Ascending aorta (tissue), 2 donors: ENCODE measurements at regions not wholly inside any gene's neighbourhood (a gene's known extent, or its start where the extent isn't known, plus 50 kb on each side); places are given as distances from the start of the nearest gene placed in this dataset.

ENCODE experiments used
- DNase-seq, 2 donors: peaks; one replicate each; pipeline ENCODE4 v3.0.0-alpha.2; 2019; ENCODE audit warnings: low spot score in 2 of 2
- H3K27ac ChIP-seq, 2 donors: fragments of 200-600 bp; sonication (generic); one replicate each; pipeline ENCODE4 v1.5.1; 2016 to 2017; ENCODE audit warnings: mild to moderate bottlenecking in 1 of 2
- H3K27me3 ChIP-seq: fragments of 200-600 bp; sonication (generic); one replicate; pipeline ENCODE4 v1.5.1; 2017
- H3K36me3 ChIP-seq, 2 donors: fragments of 200-600 bp; sonication (generic); one replicate each; pipeline ENCODE4 v1.5.1; 2016
- H3K4me1 ChIP-seq, 2 donors: fragments of 200-600 bp; sonication (generic); one replicate each; pipeline ENCODE4 v1.5.1; 2016 to 2017; ENCODE audit warnings: mild to moderate bottlenecking in 1 of 2
- H3K4me3 ChIP-seq, 2 donors: fragments of 200-600 bp; sonication (generic); one replicate each; pipeline ENCODE4 v1.5.1; 2016 to 2017; ENCODE audit warnings: mild to moderate bottlenecking in 1 of 2
- H3K9me3 ChIP-seq, 2 donors: fragments of 200-600 bp; sonication (generic); one replicate each; pipeline ENCODE4 v1.5.1; 2016
- CTCF ChIP-seq, 3 experiments: fragments of 200-600 bp in 2 of 3; fragments of 450-650 bp in 1 of 3; sonication (generic) in 2 of 3; IDR thresholded peaks; one replicate each; pipeline ENCODE4 v1.5.1; 2016 to 2019; ENCODE audit warnings: antibody characterized with exemption in 3 of 3, mild to moderate bottlenecking in 1 of 3, moderate library complexity in 1 of 3
- intact Hi-C: fragments of 100-400 bp; cut with DNase I; formaldehyde crosslinking; loops from one replicate; pipeline ENCODE4 v1.15.1; 2023

- intact Hi-C loops: no loop called here
- no peaks in the 10 kb centered on the region for H3K9me3 ChIP-seq
These were observed 151.6 kb downstream of the C1orf94 start for GRCh38 chr1:34328281-34328799.

GRCh38 chr1:34330061-34330460, 153.4 kb downstream of the C1orf94 start:
- H3K27me3 ChIP-seq: no peaks in the 10 kb centered on the region
- no peaks in the 10 kb centered on the region for H3K4me1 ChIP-seq
- intact Hi-C loops: no loop called here
- H3K27ac ChIP-seq: no peak overlapping the region
- H3K4me3 ChIP-seq: no peak overlapping the region
- no peaks in the 10 kb centered on the region for H3K36me3 ChIP-seq
- H3K9me3 ChIP-seq: no peaks in the 10 kb centered on the region
- no peak for DNase-seq
- no peak for TF ChIP-seq CTCF (IDR thresholded peaks at IDR 0.05)

More at GRCh38 chr1:34328281-34328799, 151.6 kb downstream of the C1orf94 start:
- TF ChIP-seq CTCF (IDR thresholded peaks at IDR 0.05): no peak
- no peak for DNase-seq
- Histone ChIP-seq H3K4me1 (no peaks in the 10 kb centered on the region), H3K27me3 (no peaks in the 10 kb centered on the region), H3K4me3 (no peak overlapping the region), H3K36me3 (no peaks in the 10 kb centered on the region), H3K27ac (no peak overlapping the region)

GRCh38 chr1:34331020-34331926, 154.6 kb downstream of the C1orf94 start:
- no peaks in the 10 kb centered on the region for H3K27me3 ChIP-seq
- intact Hi-C loops: no loop called here
- no peak overlapping the region for H3K27ac ChIP-seq
- no peaks in the 10 kb centered on the region for H3K9me3 ChIP-seq
- DNase-seq: no peak
- H3K36me3 ChIP-seq: no peaks in the 10 kb centered on the region
- no peak overlapping the region for H3K4me3 ChIP-seq
- H3K4me1 ChIP-seq: no peaks in the 10 kb centered on the region
- TF ChIP-seq CTCF (IDR thresholded peaks at IDR 0.05): no peak

GRCh38 chr1:34332996-34333395, 156.3 kb downstream of the C1orf94 start:
- DNase-seq: no peak
- Histone ChIP-seq H3K27ac (no peak overlapping the region), H3K27me3 (no peaks in the 10 kb centered on the region), H3K36me3 (no peaks in the 10 kb centered on the region), H3K4me1 (no peaks in the 10 kb centered on the region), H3K4me3 (no peak overlapping the region), H3K9me3 (no peaks in the 10 kb centered on the region)
- TF ChIP-seq CTCF (IDR thresholded peaks at IDR 0.05): no peak
- intact Hi-C loops: no loop called here

GRCh38 chr1:34338871-34339270, 162.2 kb downstream of the C1orf94 start:
- H3K4me3 ChIP-seq: no peak overlapping the region
- TF ChIP-seq CTCF (IDR thresholded peaks at IDR 0.05): no peak
- no peak for DNase-seq
- intact Hi-C loops: no loop called here
- no peaks in the 10 kb centered on the region for H3K27me3 ChIP-seq
- no peak overlapping the region for H3K27ac ChIP-seq
- no peaks in the 10 kb centered on the region for H3K4me1 ChIP-seq
- H3K9me3 ChIP-seq: no peaks in the 10 kb centered on the region
- no peaks in the 10 kb centered on the region for H3K36me3 ChIP-seq
